Smooth muscle cell (in vitro differentiated cells): ENCODE measurements at regions not wholly inside any gene's neighbourhood (a gene's known extent, or its start where the extent isn't known, plus 50 kb on each side); places are given as distances from the start of the nearest gene placed in this dataset.
"Not testable (repeated sequence)": the region's sequence is repeated elsewhere in the genome, so short reads cannot be mapped to it uniquely, and the experiment has no call there.

Experiments used
- DNase-seq: peaks from one replicate; lab custom pipeline; 2025; ENCODE audit not compliant: unreplicated experiment; lab: John Stamatoyannopoulos, UW
- H2AFZ ChIP-seq: fragments of 200-600 bp; sonication (generic); 2 replicates; pipeline ENCODE4 v1.6.0; 2016; ENCODE audit warnings: antibody characterized with exemption, low read depth, mild to moderate bottlenecking
- H3F3A ChIP-seq: fragments of 200-600 bp; sonication (generic); 2 replicates; pipeline ENCODE4 v1.6.0; 2017; ENCODE audit warnings: antibody characterized with exemption, low read depth
- H3K27ac ChIP-seq: fragments of 200-600 bp; sonication (generic); 2 replicates; pipeline ENCODE4 v1.5.1; 2016; ENCODE audit warnings: low read depth, mild to moderate bottlenecking
- H3K27me3 ChIP-seq: fragments of 200-600 bp; sonication (generic); 2 replicates; pipeline ENCODE4 v1.6.1; 2016; ENCODE audit warnings: low read depth, mild to moderate bottlenecking
- H3K36me3 ChIP-seq: fragments of 200-600 bp; sonication (generic); 2 replicates; pipeline ENCODE4 v1.5.1; 2016; ENCODE audit warnings: low read depth
- H3K4me1 ChIP-seq: fragments of 200-600 bp; sonication (generic); 2 replicates; pipeline ENCODE4 v1.5.1; 2016; ENCODE audit warnings: low read depth
- H3K4me2 ChIP-seq: fragments of 200-600 bp; sonication (generic); 2 replicates; pipeline ENCODE4 v1.6.0; 2016; ENCODE audit warnings: mild to moderate bottlenecking
- H3K4me3 ChIP-seq: fragments of 200-600 bp; sonication (generic); 2 replicates; pipeline ENCODE4 v1.5.1; 2016; ENCODE audit warnings: mild to moderate bottlenecking
- H3K79me2 ChIP-seq: fragments of 200-600 bp; sonication (generic); 2 replicates; pipeline ENCODE4 v1.6.0; 2016; ENCODE audit warnings: low read depth, mild to moderate bottlenecking
- H3K9ac ChIP-seq: fragments of 200-600 bp; sonication (generic); 2 replicates; pipeline ENCODE4 v1.6.0; 2016; ENCODE audit warnings: low read depth
- H3K9me3 ChIP-seq: fragments of 200-600 bp; sonication (generic); replicated peaks from 2 replicates; pipeline ENCODE4 v1.5.1; 2016; ENCODE audit warnings: low read depth
- H4K20me1 ChIP-seq: fragments of 200-600 bp; sonication (generic); 2 replicates; pipeline ENCODE4 v1.6.0; 2016; ENCODE audit warnings: low read depth
- WGBS: methylation state at CpG from one replicate; pipeline ENCODE4 v1.1.7; 2016; ENCODE audit warnings: low lambda C conversion rate; 5-methylcytosine and 5-hydroxymethylcytosine counted together
- TF ChIP-seq, protein P1 (sequence below): fragments of 200-600 bp; sonication (generic); IDR thresholded peaks from 2 replicates; pipeline ENCODE4 v1.5.1; 2017; ENCODE audit warnings: borderline replicate concordance, mild to moderate bottlenecking, antibody characterized with exemption; ENCODE audit not compliant: insufficient read depth, poor library complexity, severe bottlenecking

- no peak for DNase-seq
- H3K79me2 ChIP-seq: no peaks in the 10 kb centered on the region
- 86% methylated on average over 4 of the region's 4 CpGs for WGBS
- TF ChIP-seq, protein P1, sequence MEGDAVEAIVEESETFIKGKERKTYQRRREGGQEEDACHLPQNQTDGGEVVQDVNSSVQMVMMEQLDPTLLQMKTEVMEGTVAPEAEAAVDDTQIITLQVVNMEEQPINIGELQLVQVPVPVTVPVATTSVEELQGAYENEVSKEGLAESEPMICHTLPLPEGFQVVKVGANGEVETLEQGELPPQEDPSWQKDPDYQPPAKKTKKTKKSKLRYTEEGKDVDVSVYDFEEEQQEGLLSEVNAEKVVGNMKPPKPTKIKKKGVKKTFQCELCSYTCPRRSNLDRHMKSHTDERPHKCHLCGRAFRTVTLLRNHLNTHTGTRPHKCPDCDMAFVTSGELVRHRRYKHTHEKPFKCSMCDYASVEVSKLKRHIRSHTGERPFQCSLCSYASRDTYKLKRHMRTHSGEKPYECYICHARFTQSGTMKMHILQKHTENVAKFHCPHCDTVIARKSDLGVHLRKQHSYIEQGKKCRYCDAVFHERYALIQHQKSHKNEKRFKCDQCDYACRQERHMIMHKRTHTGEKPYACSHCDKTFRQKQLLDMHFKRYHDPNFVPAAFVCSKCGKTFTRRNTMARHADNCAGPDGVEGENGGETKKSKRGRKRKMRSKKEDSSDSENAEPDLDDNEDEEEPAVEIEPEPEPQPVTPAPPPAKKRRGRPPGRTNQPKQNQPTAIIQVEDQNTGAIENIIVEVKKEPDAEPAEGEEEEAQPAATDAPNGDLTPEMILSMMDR: no peak
- H3K9ac ChIP-seq: no peak overlapping the region
- no peak overlapping the region for H2AFZ ChIP-seq
- no peaks in the 10 kb centered on the region for H3F3A ChIP-seq
- H3K36me3 ChIP-seq: no peaks in the 10 kb centered on the region
- no peaks in the 10 kb centered on the region for H3K9me3 ChIP-seq
- peaks cover 4% of the 10 kb centered on the region for H3K4me1 ChIP-seq
- no peak overlapping the region for H3K4me2 ChIP-seq
- H3K27ac ChIP-seq: no peak overlapping the region
- no peak overlapping the region for H3K4me3 ChIP-seq
- H3K27me3 ChIP-seq: no peaks in the 10 kb centered on the region
- no peaks in the 10 kb centered on the region for H4K20me1 ChIP-seq
These were observed 454.1 kb upstream of the DCN start for GRCh38 chr12:91636721-91637120.

GRCh38 chr12:91634386-91634713 lies 451.7 kb upstream of the DCN start:
- WGBS: 94% methylated on average over 3 of the region's 3 CpGs
- not testable (repeated sequence) for DNase-seq, H3K4me2 ChIP-seq, H3F3A ChIP-seq, H3K79me2 ChIP-seq, H3K4me1 ChIP-seq, H3K27me3 ChIP-seq, H4K20me1 ChIP-seq, H2AFZ ChIP-seq, H3K4me3 ChIP-seq, H3K36me3 ChIP-seq, H3K27ac ChIP-seq, H3K9ac ChIP-seq, H3K9me3 ChIP-seq

GRCh38 chr12:91633734-91634357 lies 451.2 kb upstream of the DCN start:
- no peaks in the 10 kb centered on the region for H3F3A ChIP-seq
- no peak overlapping the region for H3K27ac ChIP-seq
- no peak overlapping the region for H3K9ac ChIP-seq
- TF ChIP-seq, protein P1: no peak
- H4K20me1 ChIP-seq: no peaks in the 10 kb centered on the region
- no peaks in the 10 kb centered on the region for H3K27me3 ChIP-seq
- no peak overlapping the region for H3K4me2 ChIP-seq
- no peak overlapping the region for H2AFZ ChIP-seq
- no peaks in the 10 kb centered on the region for H3K36me3 ChIP-seq
- H3K4me1 ChIP-seq: peaks cover 4% of the 10 kb centered on the region
- no peaks in the 10 kb centered on the region for H3K9me3 ChIP-seq
- WGBS: 98% methylated on average over 47 of the region's 47 CpGs
- DNase-seq: no peak
- no peak overlapping the region for H3K4me3 ChIP-seq
- no peaks in the 10 kb centered on the region for H3K79me2 ChIP-seq

DNA sequence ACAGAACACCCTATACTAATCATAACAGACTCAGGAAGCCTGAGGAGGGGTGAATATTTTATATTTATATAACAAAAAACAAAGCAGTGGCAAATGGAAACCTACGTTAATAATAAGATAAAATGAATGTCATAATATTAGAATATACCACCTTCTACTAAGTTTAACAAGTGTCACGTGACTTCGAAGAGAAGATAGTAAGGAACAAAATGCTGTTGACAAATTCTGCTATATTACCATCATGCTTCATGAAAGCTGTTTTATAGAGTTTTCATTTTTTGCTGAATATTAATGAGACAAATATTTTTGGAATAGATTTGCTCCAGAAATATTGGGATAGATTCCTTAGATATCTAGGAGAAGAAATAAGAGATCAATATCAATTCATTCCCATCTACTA lies 450.6 kb upstream of the DCN start:
- Histone ChIP-seq H3K4me1 (peaks cover 4% of the 10 kb centered on the region), H3K4me3 (no peak overlapping the region), H3K27me3 (no peaks in the 10 kb centered on the region), H3K9me3 (no peaks in the 10 kb centered on the region), H2AFZ (no peak overlapping the region), H3K36me3 (no peaks in the 10 kb centered on the region), H3K27ac (no peak overlapping the region), H3K9ac (no peak overlapping the region), H3K79me2 (no peaks in the 10 kb centered on the region), H3K4me2 (no peak overlapping the region), H3F3A (no peaks in the 10 kb centered on the region), H4K20me1 (no peaks in the 10 kb centered on the region)
- DNase-seq: no peak
- TF ChIP-seq, protein P1: no peak
- 92% methylated on average over 3 of the region's 3 CpGs for WGBS
